Mesendoderm (in vitro differentiated cells): ENCODE measurements at regions not wholly inside any gene's neighbourhood (a gene's known extent, or its start where the extent isn't known, plus 50 kb on each side); places are given as distances from the start of the nearest gene placed in this dataset.
A peak's percentile ranks its signal among the peaks of the same experiment; 100 is the strongest.

Source experiments
- DNase-seq: peaks from one replicate; pipeline ENCODE4 v3.0.0; 2013
- H2AK5ac ChIP-seq: 2 replicates; pipeline ENCODE4 v1.6.1; 2013; ENCODE audit warnings: low read length, inconsistent platforms
- H2BK120ac ChIP-seq: 2 replicates; pipeline ENCODE4 v1.6.1; 2013; ENCODE audit warnings: low read depth, mild to moderate bottlenecking, low read length, moderate library complexity, mixed read lengths
- H2BK15ac ChIP-seq: replicated peaks from 2 replicates; pipeline ENCODE4 v1.6.1; 2013; ENCODE audit warnings: low read depth, mild to moderate bottlenecking, moderate library complexity
- H2BK5ac ChIP-seq: 2 replicates; pipeline ENCODE4 v1.6.1; 2013; ENCODE audit warnings: low read length, inconsistent platforms
- H3K18ac ChIP-seq: 2 replicates; pipeline ENCODE4 v1.6.1; 2013; ENCODE audit warnings: mild to moderate bottlenecking, low read length, mixed read lengths
- H3K23ac ChIP-seq: one replicate; pipeline ENCODE4 v1.6.1; 2013; ENCODE audit warnings: low read length
- H3K27ac ChIP-seq: 2 replicates; pipeline ENCODE4 v1.5.1; 2013; ENCODE audit warnings: low read depth, mild to moderate bottlenecking, inconsistent platforms, low read length, moderate library complexity
- H3K27me3 ChIP-seq: 2 replicates; pipeline ENCODE4 v1.6.1; 2013; ENCODE audit warnings: low read length, control low read depth, mild to moderate bottlenecking, inconsistent platforms; ENCODE audit not compliant: insufficient read depth, poor library complexity
- H3K36me3 ChIP-seq: 2 replicates; pipeline ENCODE4 v1.6.1; 2013; ENCODE audit warnings: low read length, inconsistent platforms; ENCODE audit not compliant: control insufficient read depth, insufficient read depth
- H3K4ac ChIP-seq: one replicate; pipeline ENCODE4 v1.6.1; 2013; ENCODE audit warnings: low read depth, mild to moderate bottlenecking, low read length, moderate library complexity
- H3K4me1 ChIP-seq: 2 replicates; pipeline ENCODE4 v1.6.1; 2013; ENCODE audit warnings: low read depth, low read length, inconsistent platforms; ENCODE audit not compliant: control insufficient read depth
- H3K4me2 ChIP-seq: 2 replicates; pipeline ENCODE4 v1.6.1; 2013; ENCODE audit warnings: low read length
- H3K4me3 ChIP-seq: 2 replicates; pipeline ENCODE4 v1.5.1; 2013; ENCODE audit warnings: mild to moderate bottlenecking, low read length
- H3K56ac ChIP-seq: one replicate; pipeline ENCODE4 v1.6.1; 2013; ENCODE audit warnings: low read length
- H3K79me1 ChIP-seq: 2 replicates; pipeline ENCODE4 v1.6.1; 2013; ENCODE audit warnings: low read length, inconsistent platforms
- H3K79me2 ChIP-seq: 2 replicates; pipeline ENCODE4 v1.6.1; 2013; ENCODE audit warnings: mild to moderate bottlenecking, low read length; ENCODE audit not compliant: control insufficient read depth, insufficient read depth
- H3K9ac ChIP-seq: 2 replicates; pipeline ENCODE4 v1.6.1; 2013; ENCODE audit warnings: low read length, inconsistent platforms
- H4K5ac ChIP-seq: one replicate; pipeline ENCODE4 v1.6.1; 2013; ENCODE audit warnings: low read length
- H4K8ac ChIP-seq: one replicate; pipeline ENCODE4 v1.6.1; 2013; ENCODE audit warnings: low read depth, mild to moderate bottlenecking, control low read depth, low read length, moderate library complexity
- WGBS: extraction: QIAGEN DNeasy Blood & Tissue Kit; methylation state at CpG from one replicate; pipeline ENCODE4 v1.1.7; 2013; ENCODE audit warnings: low lambda C conversion rate, missing lambda C conversion rate; ENCODE audit not compliant: insufficient coverage; ENCODE audit errors: extremely low coverage; 5-methylcytosine and 5-hydroxymethylcytosine counted together

DNA sequence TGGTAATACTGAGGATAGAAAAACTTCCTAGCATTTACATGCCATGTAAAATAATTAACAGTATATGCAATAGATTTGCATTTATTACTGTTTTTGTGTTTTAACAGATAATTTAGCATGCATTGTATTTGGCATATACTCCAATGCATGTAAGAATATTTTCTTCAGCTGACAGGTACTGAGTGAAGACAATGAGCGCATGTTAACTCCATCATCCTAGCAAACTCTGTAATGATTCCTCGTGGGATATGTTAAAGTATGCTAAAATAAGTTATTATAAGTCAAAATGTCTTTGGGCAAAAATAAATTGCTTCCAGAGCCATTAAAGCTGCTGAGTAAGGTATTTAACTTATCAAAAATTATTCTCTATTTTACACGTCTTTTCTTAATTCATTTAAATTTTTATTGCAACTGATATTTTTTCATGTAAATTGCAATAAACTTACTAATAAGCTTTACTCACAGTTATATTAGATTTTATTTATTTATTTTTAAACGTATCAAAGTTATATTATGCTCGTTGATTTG, 616.4 kb upstream of the NDST4 start:
- no peak overlapping the region for H3K23ac ChIP-seq
- no peak overlapping the region for H3K4ac ChIP-seq
- H3K27me3 ChIP-seq = no peaks in the 10 kb centered on the region
- H4K5ac ChIP-seq = no peak overlapping the region
- H3K4me1 ChIP-seq = no peaks in the 10 kb centered on the region
- no peak overlapping the region for H3K9ac ChIP-seq
- H3K56ac ChIP-seq = no peak overlapping the region
- H3K36me3 ChIP-seq = no peaks in the 10 kb centered on the region
- no peak overlapping the region for H3K4me2 ChIP-seq
- no peaks in the 10 kb centered on the region for H3K79me1 ChIP-seq
- DNase-seq = no peak
- no peak overlapping the region for H3K18ac ChIP-seq
- no peak overlapping the region for H2BK5ac ChIP-seq
- no peak overlapping the region for H2BK15ac ChIP-seq
- no peak overlapping the region for H4K8ac ChIP-seq
- H3K4me3 ChIP-seq = no peak overlapping the region
- no peak overlapping the region for H2AK5ac ChIP-seq
- no peak overlapping the region for H2BK120ac ChIP-seq
- H3K27ac ChIP-seq = no peak overlapping the region
- WGBS = 100% methylated on average over 3 of the region's 5 CpGs
- H3K79me2 ChIP-seq = no peaks in the 10 kb centered on the region

DNA sequence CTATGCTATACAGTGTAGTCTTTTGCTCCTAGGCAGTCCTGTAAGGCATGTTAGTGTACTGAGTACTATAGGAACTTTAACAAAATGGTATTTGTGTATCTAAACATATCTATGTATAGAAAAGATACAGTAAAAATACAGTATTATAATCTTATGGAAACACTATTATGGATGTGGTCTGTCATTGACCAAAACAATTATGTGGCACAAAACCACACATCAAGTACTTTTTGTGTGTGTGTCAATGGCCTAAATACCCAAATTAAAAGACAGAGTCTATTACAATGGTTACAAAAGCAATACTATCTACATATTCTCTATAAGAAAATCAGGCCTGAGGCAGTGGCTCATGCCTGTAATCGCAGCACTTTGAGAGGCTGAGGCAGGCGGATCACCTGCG, 610.2 kb upstream of the NDST4 start:
- no CpG with 5 or more reads among the region's 3 CpGs for WGBS
- no peak overlapping the region for H3K4me2 ChIP-seq
- H3K79me2 ChIP-seq = no peaks in the 10 kb centered on the region
- DNase-seq = no peak
- H3K9ac ChIP-seq = no peak overlapping the region
- H3K23ac ChIP-seq = no peak overlapping the region
- H3K79me1 ChIP-seq = no peaks in the 10 kb centered on the region
- H2BK120ac ChIP-seq = no peak overlapping the region
- H4K8ac ChIP-seq = no peak overlapping the region
- no peak overlapping the region for H2AK5ac ChIP-seq
- H3K18ac ChIP-seq = no peak overlapping the region
- no peak overlapping the region for H2BK15ac ChIP-seq
- H2BK5ac ChIP-seq = no peak overlapping the region
- no peaks in the 10 kb centered on the region for H3K27me3 ChIP-seq
- no peak overlapping the region for H3K56ac ChIP-seq
- H3K4me3 ChIP-seq = no peak overlapping the region
- H3K36me3 ChIP-seq = no peaks in the 10 kb centered on the region
- H4K5ac ChIP-seq = no peak overlapping the region
- H3K27ac ChIP-seq = no peak overlapping the region
- H3K4ac ChIP-seq = no peak overlapping the region
- no peaks in the 10 kb centered on the region for H3K4me1 ChIP-seq

DNA sequence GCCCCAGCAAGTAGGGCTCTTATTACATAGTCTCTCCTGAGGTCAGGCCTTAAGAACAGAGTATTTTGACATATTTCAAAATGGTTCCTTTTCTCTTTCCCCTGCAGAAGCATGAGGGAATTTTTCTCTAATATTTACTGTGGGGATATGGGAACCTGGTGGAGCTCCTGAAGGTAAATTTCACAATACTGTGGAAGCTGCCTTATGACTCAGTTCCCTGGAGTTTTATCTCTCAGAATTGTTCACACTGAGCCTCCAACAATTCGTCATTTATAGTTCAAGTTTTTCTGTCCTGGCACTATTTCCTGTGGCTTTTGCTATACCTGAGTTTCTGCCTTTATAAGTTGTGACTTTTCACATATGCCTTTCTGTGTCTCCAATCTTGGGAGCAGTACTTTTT, 607.2 kb upstream of the NDST4 start:
- no peak for DNase-seq
- WGBS = no CpG with 5 or more reads among the region's 1 CpG
- H3K4me2 ChIP-seq = no peak overlapping the region

DNA sequence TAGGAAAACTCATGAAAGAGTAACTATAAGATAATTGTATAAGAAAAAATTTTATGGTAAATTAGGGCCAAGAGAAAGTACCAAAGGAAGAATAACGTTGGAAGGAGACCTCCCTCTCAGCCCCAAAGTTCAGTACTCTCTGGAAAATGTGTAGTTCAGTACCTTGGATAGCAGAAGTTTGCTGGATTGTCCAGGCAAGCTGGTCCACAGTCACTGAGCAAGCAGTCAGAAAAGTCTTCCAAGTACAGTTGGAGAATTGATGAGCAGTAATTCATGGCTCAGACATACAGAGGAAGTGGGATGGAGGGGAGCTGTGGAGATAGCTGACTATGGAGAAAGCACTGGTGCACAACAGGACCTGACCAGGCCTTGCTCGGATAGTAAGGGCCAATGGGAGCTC, 598.2 kb upstream of the NDST4 start:
- Histone ChIP-seq H3K79me2 (no peaks in the 10 kb centered on the region), H3K27ac (no peak overlapping the region), H4K8ac (no peak overlapping the region), H3K4me3 (no peak overlapping the region), H3K4me2 (no peak overlapping the region), H3K4ac (no peak overlapping the region), H2BK5ac (no peak overlapping the region), H3K9ac (no peak overlapping the region), H3K23ac (no peak overlapping the region), H3K18ac (no peak overlapping the region), H4K5ac (no peak overlapping the region), H2BK15ac (no peak overlapping the region), H2BK120ac (no peak overlapping the region), H3K4me1 (no peaks in the 10 kb centered on the region), H3K27me3 (no peaks in the 10 kb centered on the region), H3K56ac (no peak overlapping the region), H3K79me1 (no peaks in the 10 kb centered on the region), H3K36me3 (no peaks in the 10 kb centered on the region), H2AK5ac (no peak overlapping the region)
- peak; percentile 22 for DNase-seq
- WGBS = no CpG with 5 or more reads among the region's 2 CpGs

More for the DNA sequence above, 607.2 kb upstream of the NDST4 start:
- H2BK120ac ChIP-seq = no peak overlapping the region
- H4K8ac ChIP-seq = no peak overlapping the region
- H3K27me3 ChIP-seq = no peaks in the 10 kb centered on the region
- no peaks in the 10 kb centered on the region for H3K36me3 ChIP-seq
- H3K79me2 ChIP-seq = no peaks in the 10 kb centered on the region
- no peak overlapping the region for H2BK5ac ChIP-seq
- no peak overlapping the region for H3K27ac ChIP-seq
- no peak overlapping the region for H3K4ac ChIP-seq
- H3K4me1 ChIP-seq = no peaks in the 10 kb centered on the region
- H3K4me3 ChIP-seq = no peak overlapping the region
- H4K5ac ChIP-seq = no peak overlapping the region
- no peak overlapping the region for H3K23ac ChIP-seq
- no peak overlapping the region for H3K9ac ChIP-seq
- H3K18ac ChIP-seq = no peak overlapping the region
- no peak overlapping the region for H2BK15ac ChIP-seq
- H3K79me1 ChIP-seq = no peaks in the 10 kb centered on the region
- no peak overlapping the region for H2AK5ac ChIP-seq
- no peak overlapping the region for H3K56ac ChIP-seq

DNA sequence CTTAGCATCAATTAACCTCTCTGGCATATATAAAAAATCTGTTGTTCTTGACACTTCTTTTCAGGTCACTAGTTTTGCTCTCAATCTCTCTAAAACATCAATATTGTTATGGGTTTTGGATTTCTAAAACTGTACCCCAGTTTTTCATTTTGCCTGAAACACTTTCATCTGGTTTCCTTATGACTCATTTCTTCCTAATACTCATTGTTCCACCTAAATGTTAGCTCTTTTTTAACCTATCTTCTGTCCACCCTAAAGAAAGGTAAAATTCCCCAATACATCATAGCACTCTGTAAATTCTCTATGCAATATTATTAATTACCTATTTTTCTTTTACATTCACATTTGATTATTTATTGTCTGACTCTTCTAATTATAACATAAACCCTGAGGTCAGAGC, 575.5 kb upstream of the NDST4 start:
- Histone ChIP-seq H4K5ac (no peak overlapping the region), H3K18ac (no peak overlapping the region), H2BK5ac (no peak overlapping the region), H3K4me3 (no peak overlapping the region), H3K4me1 (no peaks in the 10 kb centered on the region), H2BK120ac (no peak overlapping the region), H3K4me2 (no peak overlapping the region), H3K36me3 (no peaks in the 10 kb centered on the region), H2AK5ac (no peak overlapping the region), H3K79me2 (no peaks in the 10 kb centered on the region), H3K23ac (no peak overlapping the region), H3K79me1 (no peaks in the 10 kb centered on the region), H4K8ac (no peak overlapping the region), H3K56ac (no peak overlapping the region), H3K4ac (no peak overlapping the region), H3K9ac (no peak overlapping the region), H3K27me3 (no peaks in the 10 kb centered on the region), H2BK15ac (no peak overlapping the region), H3K27ac (no peak overlapping the region)
- no peak for DNase-seq

DNA sequence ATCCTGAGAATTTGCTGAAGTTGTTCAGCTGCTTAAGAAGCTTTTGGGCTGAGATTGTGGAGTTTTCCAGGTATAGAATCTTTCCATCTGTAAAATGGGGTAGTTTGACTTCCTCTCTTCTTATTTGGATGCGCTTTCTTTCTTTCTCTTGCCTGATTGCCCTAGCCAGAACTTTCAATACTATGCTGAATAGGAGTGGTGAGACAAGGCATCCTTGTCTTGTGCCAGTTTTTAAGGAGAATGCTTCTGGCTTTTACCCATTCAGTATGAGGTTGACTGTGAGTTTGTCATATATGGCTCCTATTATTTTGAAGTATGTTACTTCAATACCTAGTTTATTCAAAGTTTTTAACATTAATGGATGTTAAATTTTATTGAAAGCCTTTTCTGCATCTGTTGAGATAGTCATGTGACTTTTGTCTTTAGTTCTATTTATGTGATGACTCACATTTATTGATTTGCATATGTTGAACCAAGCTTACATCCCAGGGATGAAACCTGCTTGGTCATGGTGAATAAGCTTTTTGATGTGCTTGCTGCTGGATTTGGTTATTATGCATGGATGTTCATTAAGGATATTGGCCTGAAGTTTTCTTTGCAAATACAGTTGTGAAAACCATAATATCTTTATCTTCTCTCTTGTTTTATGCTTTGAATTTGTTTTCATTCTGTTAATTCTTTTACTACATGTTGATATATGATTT, 573.8 kb upstream of the NDST4 start:
- H3K4me2 ChIP-seq = no peak overlapping the region
- H2AK5ac ChIP-seq = no peak overlapping the region
- no peak overlapping the region for H3K56ac ChIP-seq
- no peak overlapping the region for H2BK5ac ChIP-seq
- H2BK15ac ChIP-seq = no peak overlapping the region
- H3K23ac ChIP-seq = no peak overlapping the region
- H3K9ac ChIP-seq = no peak overlapping the region
- no peak overlapping the region for H4K5ac ChIP-seq
- H3K27ac ChIP-seq = no peak overlapping the region
- H4K8ac ChIP-seq = no peak overlapping the region
- no peak overlapping the region for H3K4me3 ChIP-seq
- H3K4me1 ChIP-seq = no peaks in the 10 kb centered on the region
- peak; percentile 42 for DNase-seq
- no peak overlapping the region for H2BK120ac ChIP-seq
- H3K18ac ChIP-seq = no peak overlapping the region
- no peaks in the 10 kb centered on the region for H3K79me2 ChIP-seq
- no peaks in the 10 kb centered on the region for H3K27me3 ChIP-seq
- no peaks in the 10 kb centered on the region for H3K36me3 ChIP-seq
- no peak overlapping the region for H3K4ac ChIP-seq
- H3K79me1 ChIP-seq = no peaks in the 10 kb centered on the region
- WGBS = no CpG with 5 or more reads among the region's 1 CpG
